Right lobe of liver (tissue), 4 donors: ENCODE measurements at regions not wholly inside any gene's neighbourhood (a gene's known extent, or its start where the extent isn't known, plus 50 kb on each side); places are given as distances from the start of the nearest gene placed in this dataset.

Experiments
- POLR2A ChIP-seq: fragments of 450-650 bp; IDR thresholded peaks from one replicate; pipeline ENCODE4 v1.6.1; 2017; ENCODE audit warnings: antibody characterized with exemption, mild to moderate bottlenecking
- TF ChIP-seq, protein P1 (sequence below), 4 donors: fragments of 200-600 bp in 3 of 4; fragments of 450-650 bp in 1 of 4; IDR thresholded peaks; one replicate each; pipeline versions ENCODE4 v1.5.1 to v1.8.0; 2016 to 2022; ENCODE audit warnings: antibody characterized with exemption in 4 of 4, mild to moderate bottlenecking in 2 of 4
- donor health status: DM: no; HTN: no; CAD: no.
- donor health status: DM: no; HTN: no; CAD: no.
- donor health status: DM: no; HTN: yes; CAD: no.

DNA sequence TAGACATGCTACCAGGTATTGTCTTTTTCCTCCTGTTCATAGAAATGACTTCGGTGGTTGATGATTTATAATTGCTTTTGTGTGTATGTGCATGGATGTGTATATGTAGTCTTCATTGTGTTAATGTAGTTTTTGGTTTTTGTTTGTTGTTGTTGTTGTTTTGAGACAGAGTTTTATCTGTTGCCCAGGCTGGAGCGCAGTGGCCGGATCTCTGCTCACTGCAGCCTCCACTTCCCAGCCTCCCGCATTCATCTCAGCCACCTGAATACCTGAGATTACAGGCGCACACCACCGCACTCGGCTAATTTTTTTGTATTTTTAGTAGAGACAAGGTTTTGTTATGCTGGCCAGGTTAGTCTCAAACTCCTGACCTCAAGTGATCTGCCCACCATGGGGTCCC is 75.2 kb downstream of the HFE start:
- TF ChIP-seq, protein P1, sequence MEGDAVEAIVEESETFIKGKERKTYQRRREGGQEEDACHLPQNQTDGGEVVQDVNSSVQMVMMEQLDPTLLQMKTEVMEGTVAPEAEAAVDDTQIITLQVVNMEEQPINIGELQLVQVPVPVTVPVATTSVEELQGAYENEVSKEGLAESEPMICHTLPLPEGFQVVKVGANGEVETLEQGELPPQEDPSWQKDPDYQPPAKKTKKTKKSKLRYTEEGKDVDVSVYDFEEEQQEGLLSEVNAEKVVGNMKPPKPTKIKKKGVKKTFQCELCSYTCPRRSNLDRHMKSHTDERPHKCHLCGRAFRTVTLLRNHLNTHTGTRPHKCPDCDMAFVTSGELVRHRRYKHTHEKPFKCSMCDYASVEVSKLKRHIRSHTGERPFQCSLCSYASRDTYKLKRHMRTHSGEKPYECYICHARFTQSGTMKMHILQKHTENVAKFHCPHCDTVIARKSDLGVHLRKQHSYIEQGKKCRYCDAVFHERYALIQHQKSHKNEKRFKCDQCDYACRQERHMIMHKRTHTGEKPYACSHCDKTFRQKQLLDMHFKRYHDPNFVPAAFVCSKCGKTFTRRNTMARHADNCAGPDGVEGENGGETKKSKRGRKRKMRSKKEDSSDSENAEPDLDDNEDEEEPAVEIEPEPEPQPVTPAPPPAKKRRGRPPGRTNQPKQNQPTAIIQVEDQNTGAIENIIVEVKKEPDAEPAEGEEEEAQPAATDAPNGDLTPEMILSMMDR (IDR thresholded peaks at IDR 0.05) = no peak
- TF ChIP-seq POLR2A = no peak
